GM10266 (cell line): ENCODE measurements at regions not wholly inside any gene's neighbourhood (a gene's known extent, or its start where the extent isn't known, plus 50 kb on each side); places are given as distances from the start of the nearest gene placed in this dataset.

ENCODE experiments used
- DNase-seq: peaks from one replicate; pipeline ENCODE4 v3.0.0; 2012; ENCODE audit errors: extremely low spot score
- CTCF ChIP-seq: IDR thresholded peaks from 2 replicates; pipeline ENCODE4 v1.5.1; 2012; ENCODE audit warnings: mild to moderate bottlenecking, low read depth; ENCODE audit not compliant: control insufficient read depth, insufficient read depth; ENCODE audit errors: missing control alignments

GRCh38 chr4:58175024-58175423, 1064.8 kb upstream of the IGFBP7 start:
- no peak for DNase-seq
- no peak for TF ChIP-seq CTCF

- TF ChIP-seq CTCF, result no peak
- DNase-seq, result no peak
Observed at GRCh38 chr4:58166490-58166889, 1056.3 kb upstream of the IGFBP7 start.

GRCh38 chr4:58163156-58163555, 1053.0 kb upstream of the IGFBP7 start:
- no peak for TF ChIP-seq CTCF
- DNase-seq, result no peak

GRCh38 chr4:58149404-58150085, 1039.4 kb upstream of the IGFBP7 start:
- no peak for TF ChIP-seq CTCF
- DNase-seq, result no peak

GRCh38 chr4:58144721-58145120, 1034.5 kb upstream of the IGFBP7 start:
- TF ChIP-seq CTCF, result no peak
- DNase-seq, result no peak

- no peak for TF ChIP-seq CTCF
- no peak for DNase-seq
Observed at GRCh38 chr4:58138786-58139668, 1028.8 kb upstream of the IGFBP7 start.

- DNase-seq, result no peak
- no peak for TF ChIP-seq CTCF
Observed at GRCh38 chr4:58136604-58137003, 1026.4 kb upstream of the IGFBP7 start.
